Fibroblast of lung (primary cell): ENCODE measurements at regions not wholly inside any gene's neighbourhood (a gene's known extent, or its start where the extent isn't known, plus 50 kb on each side); places are given as distances from the start of the nearest gene placed in this dataset.

Experiments
- DNase-seq, 2 donors: peaks; one replicate each; pipeline versions ENCODE4 v3.0.0 to v3.0.0-alpha.2; 2010; ENCODE audit warnings: low read depth in 2 of 2
- H2AFZ ChIP-seq: 2 replicates; pipeline ENCODE4 v1.5.1; 2012; ENCODE audit warnings: low read length, control low read depth, inconsistent platforms
- H3K27ac ChIP-seq: 2 replicates; pipeline ENCODE4 v1.5.1; 2011; ENCODE audit warnings: low read length, control low read depth; ENCODE audit not compliant: insufficient read depth
- H3K27me3 ChIP-seq: 2 replicates; pipeline ENCODE4 v1.5.1; 2011; ENCODE audit warnings: mild to moderate bottlenecking, low read length; ENCODE audit not compliant: control insufficient read depth, insufficient read depth
- H3K36me3 ChIP-seq: 2 replicates; pipeline ENCODE4 v1.5.1; 2011; ENCODE audit warnings: low read length; ENCODE audit not compliant: control insufficient read depth, insufficient read depth
- H3K4me1 ChIP-seq: 2 replicates; pipeline ENCODE4 v1.5.1; 2011; ENCODE audit warnings: low read length; ENCODE audit not compliant: control insufficient read depth, insufficient read depth; ENCODE audit errors: extremely low read depth
- H3K4me2 ChIP-seq: 2 replicates; pipeline ENCODE4 v1.5.1; 2011; ENCODE audit warnings: low read length, control low read depth; ENCODE audit not compliant: insufficient read depth; ENCODE audit errors: extremely low read depth
- H3K4me3 ChIP-seq, 4 experiments: fragments of 200-600 bp in 1 of 4; sonication (generic) in 1 of 4; replicated peaks in 1 of 4; 2 replicates each; pipeline ENCODE4 v1.5.1; 2011 to 2016; ENCODE audit warnings: low read length in 4 of 4, low read depth in 3 of 4, mild to moderate bottlenecking in 3 of 4, control low read depth in 2 of 4, inconsistent platforms in 1 of 4, mixed read lengths in 1 of 4; ENCODE audit not compliant: insufficient read depth in 1 of 4; ENCODE audit errors: control extremely low read depth in 1 of 4
- H3K79me2 ChIP-seq: 2 replicates; pipeline ENCODE4 v1.5.1; 2012; ENCODE audit warnings: mild to moderate bottlenecking, low read length, inconsistent platforms; ENCODE audit not compliant: control insufficient read depth, insufficient read depth
- H3K9ac ChIP-seq: 2 replicates; pipeline ENCODE4 v1.5.1; 2011; ENCODE audit warnings: mild to moderate bottlenecking, low read length, control low read depth; ENCODE audit not compliant: insufficient read depth
- H3K9me3 ChIP-seq: 2 replicates; pipeline ENCODE4 v1.5.1; 2012; ENCODE audit warnings: low read depth, low read length; ENCODE audit not compliant: control insufficient read depth, insufficient read depth
- H4K20me1 ChIP-seq: 2 replicates; pipeline ENCODE4 v1.5.1; 2011; ENCODE audit warnings: low read length; ENCODE audit not compliant: control insufficient read depth, insufficient read depth; ENCODE audit errors: extremely low read depth
- EZH2 ChIP-seq: IDR thresholded peaks from 2 replicates; pipeline ENCODE4 v1.5.1; 2012; ENCODE audit warnings: low read length, control low read depth, mild to moderate bottlenecking; ENCODE audit errors: missing control alignments
- TF ChIP-seq, protein P1 (sequence below), 2 donors: IDR thresholded peaks in 1 of 2; conservative IDR thresholded peaks in 1 of 2; 1 replicate in 1 of 2; 2 replicates in 1 of 2; pipeline ENCODE4 v1.5.1; 2011 to 2012; ENCODE audit warnings: low read length in 2 of 2, control low read depth in 1 of 2, inconsistent platforms in 1 of 2, low read depth in 1 of 2, mild to moderate bottlenecking in 1 of 2

GRCh38 chr10:132135053-132135872 lies 51.5 kb upstream of the DPYSL4 start:
- Histone ChIP-seq H4K20me1 (no peaks in the 10 kb centered on the region), H3K4me1 (no peaks in the 10 kb centered on the region), H3K9ac (no peak overlapping the region), H3K27me3 (no peaks in the 10 kb centered on the region), H3K36me3 (no peaks in the 10 kb centered on the region), H3K79me2 (no peaks in the 10 kb centered on the region), H3K9me3 (no peaks in the 10 kb centered on the region), H2AFZ (no peak overlapping the region), H3K4me3 (no peak overlapping the region), H3K27ac (no peak overlapping the region), H3K4me2 (no peak overlapping the region)
- no peak for DNase-seq
- no peak for TF ChIP-seq EZH2
- TF ChIP-seq, protein P1, sequence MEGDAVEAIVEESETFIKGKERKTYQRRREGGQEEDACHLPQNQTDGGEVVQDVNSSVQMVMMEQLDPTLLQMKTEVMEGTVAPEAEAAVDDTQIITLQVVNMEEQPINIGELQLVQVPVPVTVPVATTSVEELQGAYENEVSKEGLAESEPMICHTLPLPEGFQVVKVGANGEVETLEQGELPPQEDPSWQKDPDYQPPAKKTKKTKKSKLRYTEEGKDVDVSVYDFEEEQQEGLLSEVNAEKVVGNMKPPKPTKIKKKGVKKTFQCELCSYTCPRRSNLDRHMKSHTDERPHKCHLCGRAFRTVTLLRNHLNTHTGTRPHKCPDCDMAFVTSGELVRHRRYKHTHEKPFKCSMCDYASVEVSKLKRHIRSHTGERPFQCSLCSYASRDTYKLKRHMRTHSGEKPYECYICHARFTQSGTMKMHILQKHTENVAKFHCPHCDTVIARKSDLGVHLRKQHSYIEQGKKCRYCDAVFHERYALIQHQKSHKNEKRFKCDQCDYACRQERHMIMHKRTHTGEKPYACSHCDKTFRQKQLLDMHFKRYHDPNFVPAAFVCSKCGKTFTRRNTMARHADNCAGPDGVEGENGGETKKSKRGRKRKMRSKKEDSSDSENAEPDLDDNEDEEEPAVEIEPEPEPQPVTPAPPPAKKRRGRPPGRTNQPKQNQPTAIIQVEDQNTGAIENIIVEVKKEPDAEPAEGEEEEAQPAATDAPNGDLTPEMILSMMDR (conservative IDR thresholded peaks at IDR 0.05 in 1 of 2, IDR thresholded peaks at IDR 0.05 in 1 of 2; ENCODE audit: low read depth in 1 of 2, low read length in 2 of 2): no peak

DNA sequence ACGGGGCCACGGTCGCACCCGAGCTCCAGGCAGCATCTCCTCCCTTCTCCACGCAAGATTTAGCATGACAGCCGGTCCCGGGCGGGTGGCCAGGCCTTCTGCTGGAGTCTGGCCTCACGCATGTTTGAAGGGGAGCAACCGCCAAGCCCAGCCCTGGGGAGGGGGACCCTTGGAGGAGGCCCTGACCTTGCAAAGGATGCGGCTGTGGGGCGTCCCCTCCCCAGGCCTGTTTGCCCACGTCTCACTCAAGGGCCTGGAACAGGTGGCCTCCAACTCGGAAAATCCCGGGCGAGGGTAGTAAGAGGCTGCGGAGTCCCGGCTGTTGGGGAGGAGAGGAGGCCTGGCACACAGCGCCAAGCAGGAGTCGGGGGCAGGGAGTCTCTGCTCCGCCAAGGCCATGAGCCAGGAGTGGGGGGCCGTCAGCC lies 50.6 kb upstream of the DPYSL4 start:
- DNase-seq: no peak
- Histone ChIP-seq H3K27ac (no peak overlapping the region), H3K9me3 (no peaks in the 10 kb centered on the region), H3K9ac (no peak overlapping the region), H3K36me3 (no peaks in the 10 kb centered on the region), H3K79me2 (no peaks in the 10 kb centered on the region), H3K4me2 (no peak overlapping the region), H3K4me3 (no peak overlapping the region), H4K20me1 (no peaks in the 10 kb centered on the region), H3K4me1 (no peaks in the 10 kb centered on the region), H2AFZ (no peak overlapping the region), H3K27me3 (no peaks in the 10 kb centered on the region)
- TF ChIP-seq EZH2: no peak
- TF ChIP-seq, protein P1 (conservative IDR thresholded peaks at IDR 0.05 in 1 of 2, IDR thresholded peaks at IDR 0.05 in 1 of 2; ENCODE audit: low read depth in 1 of 2, low read length in 2 of 2): no peak

DNA sequence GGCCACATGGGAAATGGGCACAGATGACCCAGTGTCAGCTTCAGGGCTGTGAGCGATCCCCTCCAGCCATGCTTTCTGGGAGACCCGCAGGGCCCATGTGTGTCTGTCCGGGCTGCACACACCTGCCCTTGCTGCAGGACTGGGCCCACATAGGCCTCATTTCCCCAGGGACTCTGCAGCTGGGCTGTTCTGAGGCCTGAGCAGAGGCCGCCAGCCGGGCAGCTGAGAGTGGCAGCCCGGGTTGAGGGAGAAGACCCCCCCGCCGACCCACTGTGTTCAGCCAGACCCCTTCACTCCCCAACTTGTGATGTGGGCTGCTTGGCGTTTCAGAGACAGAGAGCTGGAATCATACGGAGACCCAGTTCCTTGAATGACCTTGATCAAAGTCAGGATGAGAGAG lies 50.1 kb upstream of the DPYSL4 start:
- H3K79me2 ChIP-seq: no peaks in the 10 kb centered on the region
- H3K27me3 ChIP-seq: no peaks in the 10 kb centered on the region
- no peak overlapping the region for H2AFZ ChIP-seq
- H3K27ac ChIP-seq: no peak overlapping the region
- H3K4me1 ChIP-seq: no peaks in the 10 kb centered on the region
- no peaks in the 10 kb centered on the region for H3K36me3 ChIP-seq
- no peak overlapping the region for H3K9ac ChIP-seq
- H3K9me3 ChIP-seq: no peaks in the 10 kb centered on the region
- H3K4me2 ChIP-seq: no peak overlapping the region
- H4K20me1 ChIP-seq: no peaks in the 10 kb centered on the region
- H3K4me3 ChIP-seq: no peak overlapping the region
- TF ChIP-seq EZH2: no peak
- TF ChIP-seq, protein P1 (conservative IDR thresholded peaks at IDR 0.05 in 1 of 2, IDR thresholded peaks at IDR 0.05 in 1 of 2; ENCODE audit: low read depth in 1 of 2, low read length in 2 of 2): no peak
- DNase-seq: no peak
